HUES6 (cell line): ENCODE measurements at regions not wholly inside any gene's neighbourhood (a gene's known extent, or its start where the extent isn't known, plus 50 kb on each side); places are given as distances from the start of the nearest gene placed in this dataset.

Source experiments
- H3K27ac ChIP-seq: 2 replicates; pipeline ENCODE4 v1.7.0; 2013; ENCODE audit warnings: low read depth, mild to moderate bottlenecking, low read length, inconsistent platforms
- H3K27me3 ChIP-seq: 2 replicates; pipeline ENCODE4 v1.6.1; 2013; ENCODE audit warnings: low read length; ENCODE audit not compliant: control insufficient read depth, insufficient read depth
- H3K36me3 ChIP-seq: 2 replicates; pipeline ENCODE4 v1.6.1; 2013; ENCODE audit warnings: low read length; ENCODE audit not compliant: control insufficient read depth, insufficient read depth
- H3K4me1 ChIP-seq: 2 replicates; pipeline ENCODE4 v1.6.1; 2013; ENCODE audit warnings: low read length; ENCODE audit not compliant: control insufficient read depth, insufficient read depth
- H3K4me3 ChIP-seq: 2 replicates; pipeline ENCODE4 v1.5.1; 2013; ENCODE audit warnings: low read depth, low read length
- H3K9ac ChIP-seq: one replicate; pipeline ENCODE4 v1.6.1; 2013; ENCODE audit warnings: mild to moderate bottlenecking, low read length
- H3K9me3 ChIP-seq: 2 replicates; pipeline ENCODE4 v1.6.1; 2013; ENCODE audit warnings: low read depth, low read length; ENCODE audit not compliant: control insufficient read depth, insufficient read depth

- no peaks in the 10 kb centered on the region for H3K9me3 ChIP-seq
- H3K27me3 ChIP-seq = no peaks in the 10 kb centered on the region
- no peak overlapping the region for H3K27ac ChIP-seq
- H3K4me1 ChIP-seq = no peaks in the 10 kb centered on the region
- no peaks in the 10 kb centered on the region for H3K36me3 ChIP-seq
- H3K9ac ChIP-seq = no peak overlapping the region
- no peak overlapping the region for H3K4me3 ChIP-seq
Measured at GRCh38 chr2:122164964-122165363, 409.5 kb downstream of the TSN start.

- Histone ChIP-seq H3K27me3 (no peaks in the 10 kb centered on the region), H3K4me3 (no peak overlapping the region), H3K4me1 (no peaks in the 10 kb centered on the region), H3K36me3 (no peaks in the 10 kb centered on the region), H3K27ac (no peak overlapping the region), H3K9me3 (no peaks in the 10 kb centered on the region), H3K9ac (no peak overlapping the region)
Measured at GRCh38 chr2:122166820-122167219, 411.4 kb downstream of the TSN start.

GRCh38 chr2:122167515-122167914, 412.1 kb downstream of the TSN start:
- Histone ChIP-seq H3K9ac (no peak overlapping the region), H3K4me3 (no peak overlapping the region), H3K27me3 (no peaks in the 10 kb centered on the region), H3K36me3 (no peaks in the 10 kb centered on the region), H3K9me3 (no peaks in the 10 kb centered on the region), H3K4me1 (no peaks in the 10 kb centered on the region), H3K27ac (no peak overlapping the region)

- no peaks in the 10 kb centered on the region for H3K4me1 ChIP-seq
- H3K9me3 ChIP-seq = no peaks in the 10 kb centered on the region
- H3K4me3 ChIP-seq = no peak overlapping the region
- H3K36me3 ChIP-seq = no peaks in the 10 kb centered on the region
- no peak overlapping the region for H3K27ac ChIP-seq
- H3K27me3 ChIP-seq = no peaks in the 10 kb centered on the region
- no peak overlapping the region for H3K9ac ChIP-seq
Measured at GRCh38 chr2:122168799-122169198, 413.3 kb downstream of the TSN start.

- Histone ChIP-seq H3K4me1 (no peaks in the 10 kb centered on the region), H3K9me3 (no peaks in the 10 kb centered on the region), H3K27me3 (no peaks in the 10 kb centered on the region), H3K27ac (no peak overlapping the region), H3K36me3 (no peaks in the 10 kb centered on the region), H3K9ac (no peak overlapping the region), H3K4me3 (no peak overlapping the region)
Measured at GRCh38 chr2:122172812-122173211, 417.4 kb downstream of the TSN start.

- Histone ChIP-seq H3K27me3 (no peaks in the 10 kb centered on the region), H3K9ac (no peak overlapping the region), H3K27ac (no peak overlapping the region), H3K36me3 (no peaks in the 10 kb centered on the region), H3K4me1 (no peaks in the 10 kb centered on the region), H3K4me3 (no peak overlapping the region), H3K9me3 (peaks cover 6% of the 10 kb centered on the region; the same call in 1 of the 2 replicates)
Measured at GRCh38 chr2:122174061-122174460, 418.6 kb downstream of the TSN start.

GRCh38 chr2:122179492-122180165, 424.2 kb downstream of the TSN start:
- Histone ChIP-seq H3K27me3 (no peaks in the 10 kb centered on the region), H3K9ac (no peak overlapping the region), H3K4me3 (no peak overlapping the region), H3K27ac (no peak overlapping the region), H3K36me3 (no peaks in the 10 kb centered on the region), H3K4me1 (no peaks in the 10 kb centered on the region), H3K9me3 (peaks cover 21% of the 10 kb centered on the region)

- no peak overlapping the region for H3K27ac ChIP-seq
- peaks cover 21% of the 10 kb centered on the region for H3K9me3 ChIP-seq
- H3K4me1 ChIP-seq = no peaks in the 10 kb centered on the region
- H3K27me3 ChIP-seq = no peaks in the 10 kb centered on the region
- H3K9ac ChIP-seq = no peak overlapping the region
- no peak overlapping the region for H3K4me3 ChIP-seq
- H3K36me3 ChIP-seq = no peaks in the 10 kb centered on the region
Measured at GRCh38 chr2:122180972-122181371, 425.5 kb downstream of the TSN start.

GRCh38 chr2:122182616-122183355, 427.3 kb downstream of the TSN start:
- H3K9me3 ChIP-seq = peaks cover 21% of the 10 kb centered on the region
- H3K36me3 ChIP-seq = no peaks in the 10 kb centered on the region
- H3K4me3 ChIP-seq = no peak overlapping the region
- no peak overlapping the region for H3K9ac ChIP-seq
- H3K27ac ChIP-seq = no peak overlapping the region
- H3K27me3 ChIP-seq = no peaks in the 10 kb centered on the region
- H3K4me1 ChIP-seq = 0 out of 2 replicates have a peak, but pooled peaks cover 5% of the 10 kb centered on the region

- H3K27ac ChIP-seq = no peak overlapping the region
- H3K4me1 ChIP-seq = 0 out of 2 replicates have a peak, but pooled peaks cover 5% of the 10 kb centered on the region
- no peaks in the 10 kb centered on the region for H3K27me3 ChIP-seq
- no peaks in the 10 kb centered on the region for H3K36me3 ChIP-seq
- no peak overlapping the region for H3K4me3 ChIP-seq
- peaks cover 17% of the 10 kb centered on the region for H3K9me3 ChIP-seq
- H3K9ac ChIP-seq = no peak overlapping the region
Measured at GRCh38 chr2:122183890-122184289, 428.4 kb downstream of the TSN start.

GRCh38 chr2:122186761-122187222, 431.3 kb downstream of the TSN start:
- Histone ChIP-seq H3K4me1 (0 out of 2 replicates have a peak, but pooled peaks cover 5% of the 10 kb centered on the region), H3K36me3 (no peaks in the 10 kb centered on the region), H3K9me3 (no peaks in the 10 kb centered on the region), H3K27ac (no peak overlapping the region), H3K4me3 (no peak overlapping the region), H3K27me3 (no peaks in the 10 kb centered on the region), H3K9ac (no peak overlapping the region)
